CD4-positive, alpha-beta T cell treated with Interleukin-15 for 1 hour (primary cell): ENCODE measurements at regions not wholly inside any gene's neighbourhood (a gene's known extent, or its start where the extent isn't known, plus 50 kb on each side); places are given as distances from the start of the nearest gene placed in this dataset.
A peak's percentile ranks its signal among the peaks of the same experiment; 100 is the strongest.

ENCODE experiments used
- DNase-seq: peaks from one replicate; pipeline ENCODE4 v3.0.0-alpha.2; 2020

GRCh38 chr6:141361559-141361958 is 771.2 kb upstream of the GJE1 start:
- DNase-seq = no peak

- no peak for DNase-seq
Observed at GRCh38 chr6:141359953-141360352, 772.8 kb upstream of the GJE1 start.

GRCh38 chr6:141354191-141354955 is 778.4 kb upstream of the GJE1 start:
- DNase-seq = no peak

- DNase-seq = no peak
Observed at GRCh38 chr6:141351721-141352120, 781.0 kb upstream of the GJE1 start.

- DNase-seq = no peak
Observed at GRCh38 chr6:141349710-141350109, 783.0 kb upstream of the GJE1 start.

- no peak for DNase-seq
Observed at GRCh38 chr6:141347906-141348492, 784.7 kb upstream of the GJE1 start.

GRCh38 chr6:141347086-141347485 is 785.6 kb upstream of the GJE1 start:
- no peak for DNase-seq

GRCh38 chr6:141346535-141346934 is 786.2 kb upstream of the GJE1 start:
- DNase-seq = no peak

GRCh38 chr6:141337191-141337590 is 795.5 kb upstream of the GJE1 start:
- no peak for DNase-seq

GRCh38 chr6:141335477-141336273 is 797.0 kb upstream of the GJE1 start:
- no peak for DNase-seq

GRCh38 chr6:141326925-141327324 is 805.8 kb upstream of the GJE1 start:
- DNase-seq = no peak

- DNase-seq = peak; percentile 19
Observed at GRCh38 chr6:141326426-141326825, 806.3 kb upstream of the GJE1 start.

- no peak for DNase-seq
Observed at GRCh38 chr6:141321493-141322347, 811.0 kb upstream of the GJE1 start.

GRCh38 chr6:141316236-141316635 is 816.5 kb upstream of the GJE1 start:
- no peak for DNase-seq

- DNase-seq = no peak
Observed at GRCh38 chr6:141313986-141314385, 818.7 kb upstream of the GJE1 start.

- no peak for DNase-seq
Observed at GRCh38 chr6:141309295-141309694, 823.4 kb upstream of the GJE1 start.

- no peak for DNase-seq
Observed at GRCh38 chr6:141307309-141307998, 825.3 kb upstream of the GJE1 start.

- no peak for DNase-seq
Observed at GRCh38 chr6:141303907-141304306, 828.8 kb upstream of the GJE1 start.

GRCh38 chr6:141301779-141302178 is 830.9 kb upstream of the GJE1 start:
- no peak for DNase-seq

GRCh38 chr6:141290941-141291721 is 841.6 kb upstream of the GJE1 start:
- no peak for DNase-seq

GRCh38 chr6:141288947-141289346 is 843.8 kb upstream of the GJE1 start:
- no peak for DNase-seq

- DNase-seq = no peak
Observed at GRCh38 chr6:141282263-141282662, 850.5 kb upstream of the GJE1 start.
